Mesendoderm (in vitro differentiated cells): ENCODE measurements at regions not wholly inside any gene's neighbourhood (a gene's known extent, or its start where the extent isn't known, plus 50 kb on each side); places are given as distances from the start of the nearest gene placed in this dataset.

ENCODE experiments used
- DNase-seq: peaks from one replicate; pipeline ENCODE4 v3.0.0; 2013
- H2AK5ac ChIP-seq: 2 replicates; pipeline ENCODE4 v1.6.1; 2013; ENCODE audit warnings: low read length, inconsistent platforms
- H2BK120ac ChIP-seq: 2 replicates; pipeline ENCODE4 v1.6.1; 2013; ENCODE audit warnings: low read depth, mild to moderate bottlenecking, low read length, moderate library complexity, mixed read lengths
- H2BK15ac ChIP-seq: replicated peaks from 2 replicates; pipeline ENCODE4 v1.6.1; 2013; ENCODE audit warnings: low read depth, mild to moderate bottlenecking, moderate library complexity
- H2BK5ac ChIP-seq: 2 replicates; pipeline ENCODE4 v1.6.1; 2013; ENCODE audit warnings: low read length, inconsistent platforms
- H3K18ac ChIP-seq: 2 replicates; pipeline ENCODE4 v1.6.1; 2013; ENCODE audit warnings: mild to moderate bottlenecking, low read length, mixed read lengths
- H3K23ac ChIP-seq: one replicate; pipeline ENCODE4 v1.6.1; 2013; ENCODE audit warnings: low read length
- H3K27ac ChIP-seq: 2 replicates; pipeline ENCODE4 v1.5.1; 2013; ENCODE audit warnings: low read depth, mild to moderate bottlenecking, inconsistent platforms, low read length, moderate library complexity
- H3K27me3 ChIP-seq: 2 replicates; pipeline ENCODE4 v1.6.1; 2013; ENCODE audit warnings: low read length, control low read depth, mild to moderate bottlenecking, inconsistent platforms; ENCODE audit not compliant: insufficient read depth, poor library complexity
- H3K36me3 ChIP-seq: 2 replicates; pipeline ENCODE4 v1.6.1; 2013; ENCODE audit warnings: low read length, inconsistent platforms; ENCODE audit not compliant: control insufficient read depth, insufficient read depth
- H3K4ac ChIP-seq: one replicate; pipeline ENCODE4 v1.6.1; 2013; ENCODE audit warnings: low read depth, mild to moderate bottlenecking, low read length, moderate library complexity
- H3K4me1 ChIP-seq: 2 replicates; pipeline ENCODE4 v1.6.1; 2013; ENCODE audit warnings: low read depth, low read length, inconsistent platforms; ENCODE audit not compliant: control insufficient read depth
- H3K4me2 ChIP-seq: 2 replicates; pipeline ENCODE4 v1.6.1; 2013; ENCODE audit warnings: low read length
- H3K4me3 ChIP-seq: 2 replicates; pipeline ENCODE4 v1.5.1; 2013; ENCODE audit warnings: mild to moderate bottlenecking, low read length
- H3K56ac ChIP-seq: one replicate; pipeline ENCODE4 v1.6.1; 2013; ENCODE audit warnings: low read length
- H3K79me1 ChIP-seq: 2 replicates; pipeline ENCODE4 v1.6.1; 2013; ENCODE audit warnings: low read length, inconsistent platforms
- H3K79me2 ChIP-seq: 2 replicates; pipeline ENCODE4 v1.6.1; 2013; ENCODE audit warnings: mild to moderate bottlenecking, low read length; ENCODE audit not compliant: control insufficient read depth, insufficient read depth
- H3K9ac ChIP-seq: 2 replicates; pipeline ENCODE4 v1.6.1; 2013; ENCODE audit warnings: low read length, inconsistent platforms
- H4K5ac ChIP-seq: one replicate; pipeline ENCODE4 v1.6.1; 2013; ENCODE audit warnings: low read length
- H4K8ac ChIP-seq: one replicate; pipeline ENCODE4 v1.6.1; 2013; ENCODE audit warnings: low read depth, mild to moderate bottlenecking, control low read depth, low read length, moderate library complexity
- WGBS: extraction: QIAGEN DNeasy Blood & Tissue Kit; methylation state at CpG from one replicate; pipeline ENCODE4 v1.1.7; 2013; ENCODE audit warnings: low lambda C conversion rate, missing lambda C conversion rate; ENCODE audit not compliant: insufficient coverage; ENCODE audit errors: extremely low coverage; 5-methylcytosine and 5-hydroxymethylcytosine counted together

DNA sequence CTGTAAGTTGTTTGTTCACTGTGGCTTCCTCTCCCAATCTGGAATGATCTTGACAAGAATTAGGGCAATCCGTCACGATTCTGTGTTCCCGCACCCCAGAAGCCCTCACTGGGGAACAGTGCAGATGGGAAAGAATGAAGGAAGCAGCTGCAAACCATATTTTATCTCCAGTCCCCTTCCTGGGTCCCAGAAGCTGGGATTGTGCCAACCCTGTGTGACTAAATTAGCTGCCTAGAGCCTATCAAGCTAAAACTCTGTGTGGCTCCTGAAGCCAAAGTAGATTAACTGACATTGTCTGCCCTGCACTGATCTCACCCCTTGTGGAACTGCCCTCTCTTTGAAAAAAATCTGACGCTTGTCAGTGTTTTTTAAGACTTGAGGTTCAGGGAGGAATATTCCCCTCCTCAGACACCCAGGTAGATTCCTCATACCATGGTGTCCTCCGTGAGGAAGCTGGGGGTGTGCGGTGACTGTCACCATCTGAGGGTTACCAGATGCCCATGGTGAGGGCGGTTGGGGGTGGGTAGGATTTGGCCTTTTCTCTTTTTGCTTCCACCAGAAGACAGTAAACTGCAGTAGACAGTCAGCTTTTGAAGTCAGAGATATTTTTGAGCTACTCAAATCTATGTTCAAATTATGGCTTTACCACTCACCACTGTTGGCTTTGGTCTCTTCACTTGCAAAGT, 358.3 kb upstream of the TPM1 start:
- H3K79me1 ChIP-seq: no peaks in the 10 kb centered on the region
- no peak overlapping the region for H3K27ac ChIP-seq
- no peak overlapping the region for H2BK120ac ChIP-seq
- no peak for DNase-seq
- no peak overlapping the region for H4K8ac ChIP-seq
- H3K36me3 ChIP-seq: no peaks in the 10 kb centered on the region
- no peaks in the 10 kb centered on the region for H3K27me3 ChIP-seq
- no peaks in the 10 kb centered on the region for H3K4me1 ChIP-seq
- no peak overlapping the region for H3K9ac ChIP-seq
- no peak overlapping the region for H3K23ac ChIP-seq
- H4K5ac ChIP-seq: no peak overlapping the region
- H2AK5ac ChIP-seq: no peak overlapping the region
- no CpG with 5 or more reads among the region's 7 CpGs for WGBS
- no peak overlapping the region for H3K56ac ChIP-seq
- H2BK5ac ChIP-seq: no peak overlapping the region
- H3K4ac ChIP-seq: no peak overlapping the region
- no peak overlapping the region for H3K18ac ChIP-seq
- H2BK15ac ChIP-seq: no peak overlapping the region
- H3K4me2 ChIP-seq: no peak overlapping the region
- H3K79me2 ChIP-seq: no peaks in the 10 kb centered on the region
- H3K4me3 ChIP-seq: no peak overlapping the region

- Histone ChIP-seq H3K79me1 (no peaks in the 10 kb centered on the region), H3K9ac (no peak overlapping the region), H3K4ac (no peak overlapping the region), H3K27me3 (no peaks in the 10 kb centered on the region), H3K23ac (no peak overlapping the region), H3K36me3 (no peaks in the 10 kb centered on the region), H3K4me3 (no peak overlapping the region), H2AK5ac (no peak overlapping the region), H3K27ac (no peak overlapping the region), H2BK5ac (no peak overlapping the region), H4K8ac (no peak overlapping the region), H3K4me2 (no peak overlapping the region), H4K5ac (no peak overlapping the region), H3K18ac (no peak overlapping the region), H3K4me1 (no peaks in the 10 kb centered on the region), H3K79me2 (no peaks in the 10 kb centered on the region), H2BK120ac (no peak overlapping the region), H3K56ac (no peak overlapping the region), H2BK15ac (no peak overlapping the region)
- no peak for DNase-seq
- no CpG with 5 or more reads among the region's 2 CpGs for WGBS
Measured at GRCh38 chr15:62691008-62691407, 351.5 kb upstream of the TPM1 start.

- Histone ChIP-seq H3K18ac (no peak overlapping the region), H3K4me1 (no peaks in the 10 kb centered on the region), H4K5ac (no peak overlapping the region), H3K79me1 (no peaks in the 10 kb centered on the region), H3K23ac (no peak overlapping the region), H2BK5ac (no peak overlapping the region), H3K4me2 (no peak overlapping the region), H4K8ac (no peak overlapping the region), H3K27me3 (no peaks in the 10 kb centered on the region), H3K36me3 (peaks cover 2% of the 10 kb centered on the region), H3K27ac (no peak overlapping the region), H3K4me3 (no peak overlapping the region), H3K79me2 (no peaks in the 10 kb centered on the region), H2BK120ac (no peak overlapping the region), H2BK15ac (no peak overlapping the region), H3K56ac (no peak overlapping the region), H2AK5ac (no peak overlapping the region), H3K4ac (no peak overlapping the region), H3K9ac (no peak overlapping the region)
- WGBS: no CpG with 5 or more reads among the region's 23 CpGs
- DNase-seq: no peak
Measured at GRCh38 chr15:62697636-62698035, 344.9 kb upstream of the TPM1 start.

GRCh38 chr15:62698646-62699045, 343.9 kb upstream of the TPM1 start:
- H3K79me2 ChIP-seq: no peaks in the 10 kb centered on the region
- H3K56ac ChIP-seq: no peak overlapping the region
- no peak overlapping the region for H4K5ac ChIP-seq
- no peaks in the 10 kb centered on the region for H3K27me3 ChIP-seq
- no peak overlapping the region for H2BK5ac ChIP-seq
- WGBS: no CpG with 5 or more reads among the region's 8 CpGs
- H3K79me1 ChIP-seq: no peaks in the 10 kb centered on the region
- H3K9ac ChIP-seq: no peak overlapping the region
- DNase-seq: no peak
- peaks cover 2% of the 10 kb centered on the region for H3K36me3 ChIP-seq
- no peak overlapping the region for H3K23ac ChIP-seq
- H2BK120ac ChIP-seq: no peak overlapping the region
- no peak overlapping the region for H3K4ac ChIP-seq
- H4K8ac ChIP-seq: no peak overlapping the region
- H3K4me3 ChIP-seq: no peak overlapping the region
- H3K4me1 ChIP-seq: no peaks in the 10 kb centered on the region
- no peak overlapping the region for H3K27ac ChIP-seq
- no peak overlapping the region for H3K18ac ChIP-seq
- H2BK15ac ChIP-seq: no peak overlapping the region
- H2AK5ac ChIP-seq: no peak overlapping the region
- H3K4me2 ChIP-seq: no peak overlapping the region

DNA sequence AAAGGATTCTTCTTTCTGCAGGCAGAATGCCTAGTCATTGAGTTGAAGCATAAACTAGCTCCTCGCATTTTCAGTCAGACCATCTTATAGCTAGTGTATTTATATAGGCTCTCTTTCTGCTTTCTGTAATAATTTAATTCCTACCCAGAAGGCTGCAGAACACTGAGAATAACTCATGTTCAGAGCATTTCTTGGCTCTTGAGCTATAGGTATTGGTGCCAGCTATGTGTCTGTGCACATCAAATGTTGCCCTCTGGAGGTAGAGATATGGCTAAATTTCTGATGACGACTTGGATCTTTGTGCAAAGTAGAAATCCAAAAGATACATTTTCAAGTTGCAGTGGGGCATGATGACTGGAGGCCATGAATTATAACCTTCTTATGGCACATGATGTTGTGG, 336.2 kb upstream of the TPM1 start:
- no peaks in the 10 kb centered on the region for H3K27me3 ChIP-seq
- no peak for DNase-seq

DNA sequence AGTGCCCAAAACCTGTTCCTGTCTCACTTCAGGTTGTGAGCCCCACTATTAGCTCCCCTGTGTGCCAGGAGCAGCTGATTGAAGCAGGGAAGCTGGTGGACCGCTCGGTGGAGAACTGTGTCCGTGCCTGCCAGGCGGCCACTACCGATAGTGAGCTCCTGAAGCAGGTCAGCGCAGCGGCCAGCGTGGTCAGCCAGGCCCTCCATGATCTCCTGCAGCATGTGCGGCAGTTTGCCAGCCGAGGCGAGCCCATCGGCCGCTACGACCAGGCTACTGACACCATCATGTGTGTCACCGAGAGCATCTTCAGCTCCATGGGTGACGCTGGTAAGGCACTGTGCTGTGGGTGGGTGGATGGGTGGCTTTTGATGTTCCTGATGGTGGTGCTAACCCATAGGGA, 334.1 kb upstream of the TPM1 start:
- no peak overlapping the region for H2BK5ac ChIP-seq
- H3K4me2 ChIP-seq: no peak overlapping the region
- no peaks in the 10 kb centered on the region for H3K79me2 ChIP-seq
- H3K4me3 ChIP-seq: no peak overlapping the region
- no CpG with 5 or more reads among the region's 16 CpGs for WGBS
- no peak overlapping the region for H4K8ac ChIP-seq
- DNase-seq: no peak
- no peak overlapping the region for H2BK15ac ChIP-seq
- no peaks in the 10 kb centered on the region for H3K36me3 ChIP-seq
- no peak overlapping the region for H3K4ac ChIP-seq
- no peaks in the 10 kb centered on the region for H3K27me3 ChIP-seq
- no peak overlapping the region for H3K27ac ChIP-seq
- no peak overlapping the region for H4K5ac ChIP-seq
- H2BK120ac ChIP-seq: no peak overlapping the region
- H3K18ac ChIP-seq: no peak overlapping the region
- no peak overlapping the region for H3K9ac ChIP-seq
- H3K79me1 ChIP-seq: no peaks in the 10 kb centered on the region
- no peaks in the 10 kb centered on the region for H3K4me1 ChIP-seq
- no peak overlapping the region for H3K56ac ChIP-seq
- no peak overlapping the region for H2AK5ac ChIP-seq
- H3K23ac ChIP-seq: no peak overlapping the region

More for the DNA sequence above, 336.2 kb upstream of the TPM1 start:
- no peaks in the 10 kb centered on the region for H3K79me1 ChIP-seq
- no CpG with 5 or more reads among the region's 2 CpGs for WGBS
- H2AK5ac ChIP-seq: no peak overlapping the region
- H3K36me3 ChIP-seq: no peaks in the 10 kb centered on the region
- H3K4me1 ChIP-seq: no peaks in the 10 kb centered on the region
- H4K5ac ChIP-seq: no peak overlapping the region
- H3K56ac ChIP-seq: no peak overlapping the region
- no peak overlapping the region for H3K9ac ChIP-seq
- no peak overlapping the region for H2BK15ac ChIP-seq
- no peak overlapping the region for H3K18ac ChIP-seq
- no peak overlapping the region for H2BK5ac ChIP-seq
- H3K27ac ChIP-seq: no peak overlapping the region
- H3K4ac ChIP-seq: no peak overlapping the region
- H2BK120ac ChIP-seq: no peak overlapping the region
- H3K4me2 ChIP-seq: no peak overlapping the region
- H3K23ac ChIP-seq: no peak overlapping the region
- H4K8ac ChIP-seq: no peak overlapping the region
- H3K79me2 ChIP-seq: no peaks in the 10 kb centered on the region
- H3K4me3 ChIP-seq: no peak overlapping the region
